Panc1 (cell line): ENCODE measurements at regions not wholly inside any gene's neighbourhood (a gene's known extent, or its start where the extent isn't known, plus 50 kb on each side); places are given as distances from the start of the nearest gene placed in this dataset.

ENCODE experiments used
- ATAC-seq: fragments of 200-7000 bp; cut with Tn5 transposase; 2 replicates; pipeline ENCODE4 v1.9.1; 2020; ENCODE audit warnings: mild to moderate bottlenecking, moderate library complexity
- BruUV-seq: library from RNA; stranded (reverse); fragments of 400-500 nt; replicated peaks from 2 replicates; lab custom pipeline; 2021; lab: Mats Ljungman, UMichigan
- CTCF ChIA-PET: fragments of 300-600 bp; sonication (Branson Sonifier 250); formaldehyde crosslinking; loops from one replicate; lab custom pipeline; 2022; ENCODE audit warnings: antibody characterized with exemption; lab: Charles Lee
- POLR2A ChIA-PET: fragments of 300-600 bp; sonication (Branson Sonifier 250); formaldehyde crosslinking; loops from one replicate; lab custom pipeline; 2022; ENCODE audit warnings: antibody characterized with exemption; lab: Charles Lee
- DNase-seq: peaks from one replicate; pipeline ENCODE4 v3.0.0-alpha.2; 2010; ENCODE audit warnings: low read depth, low spot score
- H3K27ac ChIP-seq: 2 replicates; pipeline ENCODE4 v1.5.1; 2011; ENCODE audit warnings: mild to moderate bottlenecking, low read length, inconsistent platforms
- H3K27me3 ChIP-seq: fragments of 200-500 bp; sonication (Bioruptor generic); 2 replicates; pipeline ENCODE4 v1.6.0; 2014; ENCODE audit warnings: low read length, inconsistent platforms; ENCODE audit not compliant: control insufficient read depth, insufficient read depth
- H3K36me3 ChIP-seq: fragments of 200-500 bp; sonication (Bioruptor generic); 2 replicates; pipeline ENCODE4 v1.5.1; 2014; ENCODE audit warnings: inconsistent platforms, mild to moderate bottlenecking, low read length, moderate library complexity; ENCODE audit not compliant: control insufficient read depth, insufficient read depth
- H3K4me1 ChIP-seq: 2 replicates; pipeline ENCODE4 v1.5.1; 2011; ENCODE audit warnings: inconsistent platforms, mild to moderate bottlenecking, low read length, moderate library complexity; ENCODE audit not compliant: control insufficient read depth, insufficient read depth
- H3K4me3 ChIP-seq, 2 experiments: 2 replicates each; pipeline ENCODE4 v1.5.1; 2011 to 2012; ENCODE audit warnings: low read depth in 2 of 2, low read length in 2 of 2, mild to moderate bottlenecking in 2 of 2, inconsistent platforms in 1 of 2, moderate library complexity in 1 of 2
- H3K9me3 ChIP-seq: fragments of 200-500 bp; sonication (Bioruptor generic); 2 replicates; pipeline ENCODE4 v1.5.1; 2014; ENCODE audit warnings: low read depth, mild to moderate bottlenecking, inconsistent platforms, low read length, moderate library complexity; ENCODE audit not compliant: control insufficient read depth, insufficient read depth
- POLR2AphosphoS5 ChIP-seq: IDR thresholded peaks from 2 replicates; pipeline ENCODE4 v1.6.1; 2012; ENCODE audit warnings: mild to moderate bottlenecking, low read depth, low read length, moderate library complexity
- SIN3A ChIP-seq: IDR thresholded peaks from 2 replicates; pipeline ENCODE4 v1.6.1; 2012; ENCODE audit warnings: low read depth, mild to moderate bottlenecking, low read length, moderate library complexity, borderline replicate concordance; ENCODE audit not compliant: insufficient read depth
- TCF7L2 ChIP-seq: IDR thresholded peaks from 2 replicates; pipeline ENCODE4 v1.6.1; 2011; ENCODE audit warnings: mild to moderate bottlenecking, low read depth, low read length, inconsistent platforms
- in situ Hi-C: cut with HindIII; loops from 2 replicates; pipeline ENCODE4 v1.10.0; 2016; ENCODE audit warnings: low sequenced_read_pairs, low pct_unique_long_range_greater_than_20kb
- intact Hi-C: fragments of 100-400 bp; cut with micrococcal nuclease; formaldehyde crosslinking; loops from one replicate; pipeline ENCODE4 v1.10.0; 2022; ENCODE audit not compliant: unreplicated experiment
- TF ChIP-seq, protein P1 (sequence below), 2 experiments: IDR thresholded peaks; 2 replicates each; pipeline ENCODE4 v1.6.1; 2011 to 2012; ENCODE audit warnings: low read depth in 2 of 2, control low read depth in 1 of 2, low read length in 1 of 2, mild to moderate bottlenecking in 1 of 2, moderate library complexity in 1 of 2; ENCODE audit not compliant: insufficient read depth in 1 of 2
- TF ChIP-seq, protein P2 (sequence below): fragments of 450-650 bp; IDR thresholded peaks from 2 replicates; pipeline ENCODE4 v1.5.1; 2017; ENCODE audit warnings: mild to moderate bottlenecking

DNA sequence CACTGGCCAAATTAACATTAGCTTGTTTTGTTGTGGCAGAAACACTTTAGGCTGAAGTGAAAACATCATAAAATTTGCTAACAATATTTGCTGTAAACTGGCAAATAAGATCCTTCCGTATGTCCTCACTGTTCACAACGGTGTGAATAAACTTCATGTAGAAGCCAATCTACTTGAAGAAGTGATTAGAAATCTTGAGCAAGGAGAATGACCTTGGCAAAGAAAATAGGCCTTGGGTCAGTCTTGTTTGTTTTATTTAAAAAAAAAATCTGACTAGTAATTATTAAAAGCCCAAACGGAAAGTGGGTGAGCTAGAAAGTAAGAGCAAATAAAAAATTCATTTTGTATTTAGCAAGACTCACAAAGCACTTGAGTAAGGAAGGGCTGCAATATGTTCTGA is 197.0 kb downstream of the CPS1 start:
- DNase-seq (no peak), ATAC-seq (no peak)
- intact Hi-C loops (no loop called here), in situ Hi-C loops (no loop called here)
- Histone ChIP-seq H3K4me3 (no peak overlapping the region), H3K9me3 (no peaks in the 10 kb centered on the region), H3K36me3 (no peaks in the 10 kb centered on the region), H3K27ac (no peak overlapping the region), H3K4me1 (no peaks in the 10 kb centered on the region), H3K27me3 (no peaks in the 10 kb centered on the region)
- CTCF ChIA-PET, result no interaction called here
- no TSS peak for BruUV-seq
- POLR2A ChIA-PET, result no interaction called here
- TF ChIP-seq TCF7L2 (no peak), POLR2AphosphoS5 (no peak), SIN3A (no peak)
- TF ChIP-seq, protein P1, sequence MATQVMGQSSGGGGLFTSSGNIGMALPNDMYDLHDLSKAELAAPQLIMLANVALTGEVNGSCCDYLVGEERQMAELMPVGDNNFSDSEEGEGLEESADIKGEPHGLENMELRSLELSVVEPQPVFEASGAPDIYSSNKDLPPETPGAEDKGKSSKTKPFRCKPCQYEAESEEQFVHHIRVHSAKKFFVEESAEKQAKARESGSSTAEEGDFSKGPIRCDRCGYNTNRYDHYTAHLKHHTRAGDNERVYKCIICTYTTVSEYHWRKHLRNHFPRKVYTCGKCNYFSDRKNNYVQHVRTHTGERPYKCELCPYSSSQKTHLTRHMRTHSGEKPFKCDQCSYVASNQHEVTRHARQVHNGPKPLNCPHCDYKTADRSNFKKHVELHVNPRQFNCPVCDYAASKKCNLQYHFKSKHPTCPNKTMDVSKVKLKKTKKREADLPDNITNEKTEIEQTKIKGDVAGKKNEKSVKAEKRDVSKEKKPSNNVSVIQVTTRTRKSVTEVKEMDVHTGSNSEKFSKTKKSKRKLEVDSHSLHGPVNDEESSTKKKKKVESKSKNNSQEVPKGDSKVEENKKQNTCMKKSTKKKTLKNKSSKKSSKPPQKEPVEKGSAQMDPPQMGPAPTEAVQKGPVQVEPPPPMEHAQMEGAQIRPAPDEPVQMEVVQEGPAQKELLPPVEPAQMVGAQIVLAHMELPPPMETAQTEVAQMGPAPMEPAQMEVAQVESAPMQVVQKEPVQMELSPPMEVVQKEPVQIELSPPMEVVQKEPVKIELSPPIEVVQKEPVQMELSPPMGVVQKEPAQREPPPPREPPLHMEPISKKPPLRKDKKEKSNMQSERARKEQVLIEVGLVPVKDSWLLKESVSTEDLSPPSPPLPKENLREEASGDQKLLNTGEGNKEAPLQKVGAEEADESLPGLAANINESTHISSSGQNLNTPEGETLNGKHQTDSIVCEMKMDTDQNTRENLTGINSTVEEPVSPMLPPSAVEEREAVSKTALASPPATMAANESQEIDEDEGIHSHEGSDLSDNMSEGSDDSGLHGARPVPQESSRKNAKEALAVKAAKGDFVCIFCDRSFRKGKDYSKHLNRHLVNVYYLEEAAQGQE (IDR thresholded peaks at IDR 0.05; ENCODE audit: insufficient read depth in 1 of 2, low read depth in 2 of 2, low read length in 1 of 2), result no peak
- TF ChIP-seq, protein P2, sequence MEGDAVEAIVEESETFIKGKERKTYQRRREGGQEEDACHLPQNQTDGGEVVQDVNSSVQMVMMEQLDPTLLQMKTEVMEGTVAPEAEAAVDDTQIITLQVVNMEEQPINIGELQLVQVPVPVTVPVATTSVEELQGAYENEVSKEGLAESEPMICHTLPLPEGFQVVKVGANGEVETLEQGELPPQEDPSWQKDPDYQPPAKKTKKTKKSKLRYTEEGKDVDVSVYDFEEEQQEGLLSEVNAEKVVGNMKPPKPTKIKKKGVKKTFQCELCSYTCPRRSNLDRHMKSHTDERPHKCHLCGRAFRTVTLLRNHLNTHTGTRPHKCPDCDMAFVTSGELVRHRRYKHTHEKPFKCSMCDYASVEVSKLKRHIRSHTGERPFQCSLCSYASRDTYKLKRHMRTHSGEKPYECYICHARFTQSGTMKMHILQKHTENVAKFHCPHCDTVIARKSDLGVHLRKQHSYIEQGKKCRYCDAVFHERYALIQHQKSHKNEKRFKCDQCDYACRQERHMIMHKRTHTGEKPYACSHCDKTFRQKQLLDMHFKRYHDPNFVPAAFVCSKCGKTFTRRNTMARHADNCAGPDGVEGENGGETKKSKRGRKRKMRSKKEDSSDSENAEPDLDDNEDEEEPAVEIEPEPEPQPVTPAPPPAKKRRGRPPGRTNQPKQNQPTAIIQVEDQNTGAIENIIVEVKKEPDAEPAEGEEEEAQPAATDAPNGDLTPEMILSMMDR, result no peak

DNA sequence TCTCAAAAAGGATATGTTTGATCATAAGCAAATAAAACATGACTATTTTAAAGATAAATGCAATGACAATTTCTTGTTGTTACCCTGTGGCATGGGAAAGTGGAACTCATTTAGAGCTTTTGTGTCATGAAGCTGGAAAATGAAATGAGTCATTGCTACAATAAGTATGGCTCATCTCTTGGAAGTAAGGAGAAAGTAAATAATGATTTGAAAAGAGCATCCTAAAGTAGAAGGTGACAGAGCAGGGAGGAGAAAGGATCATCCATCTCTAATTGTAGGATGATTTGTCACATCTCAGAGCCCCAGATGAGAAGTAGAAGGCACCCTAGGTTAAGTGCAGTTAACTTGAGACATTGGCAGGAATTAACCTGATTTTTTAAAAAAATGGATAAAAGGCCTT is 200.5 kb downstream of the CPS1 start:
- DNase-seq (no peak), ATAC-seq (no peak)
- CTCF ChIA-PET, result no interaction called here
- H3K4me1 ChIP-seq, result no peaks in the 10 kb centered on the region
- no TSS peak for BruUV-seq
- no peak overlapping the region for H3K27ac ChIP-seq
- POLR2A ChIA-PET, result no interaction called here
- intact Hi-C loops, result no loop called here
- H3K27me3 ChIP-seq, result no peaks in the 10 kb centered on the region
- no peaks in the 10 kb centered on the region for H3K36me3 ChIP-seq
- no peak overlapping the region for H3K4me3 ChIP-seq
- in situ Hi-C loops, result no loop called here
- TF ChIP-seq SIN3A (no peak), POLR2AphosphoS5 (no peak), TCF7L2 (no peak)
- TF ChIP-seq, protein P1 (IDR thresholded peaks at IDR 0.05; ENCODE audit: insufficient read depth in 1 of 2, low read depth in 2 of 2, low read length in 1 of 2), result no peak
- TF ChIP-seq, protein P2, result no peak
- no peaks in the 10 kb centered on the region for H3K9me3 ChIP-seq
